ENCODE measurements at regions not wholly inside any gene's neighbourhood (a gene's known extent, or its start where the extent isn't known, plus 50 kb on each side); places are given as distances from the start of the nearest gene placed in this dataset.

DNA sequence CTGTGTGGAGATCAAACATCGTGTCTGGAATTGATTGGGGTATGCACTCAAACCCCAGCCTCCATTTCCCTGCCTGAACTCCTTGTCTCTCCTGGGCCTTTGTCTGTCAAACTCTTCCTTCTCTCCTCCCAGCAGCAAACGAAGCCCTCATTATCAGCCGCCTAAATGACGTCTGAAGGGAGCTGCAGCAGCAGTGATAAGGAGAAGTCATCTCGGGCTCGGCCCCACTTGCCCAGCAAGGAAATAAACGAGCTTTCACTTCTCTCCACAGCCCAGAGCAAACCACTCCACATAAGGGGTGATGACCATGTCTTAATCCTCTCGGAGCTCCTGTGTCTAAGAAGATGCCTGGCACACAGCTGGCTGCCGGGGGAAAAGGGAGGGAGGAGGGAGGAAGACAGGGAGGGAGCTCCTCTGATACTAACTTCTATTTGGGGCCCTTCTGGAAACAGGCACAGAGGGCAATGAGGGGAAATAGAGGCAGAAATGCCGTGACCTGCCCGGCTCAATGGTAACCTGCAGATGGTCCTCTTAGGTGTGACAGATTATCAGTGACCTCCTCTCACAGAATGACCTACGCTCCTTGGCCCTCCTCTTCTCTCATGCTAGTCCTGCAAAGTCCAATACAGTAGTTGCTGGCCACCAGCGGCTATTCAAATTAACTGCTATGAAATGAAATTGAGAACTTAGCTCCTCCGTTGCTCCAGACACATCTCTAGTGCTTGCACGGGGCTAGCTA lies 100.4 kb downstream of the PXDC1 start:
- Mint-ChIP-seq H3K9me3 (no peaks in the 10 kb centered on the region), H3K4me3 (no peak overlapping the region), H3K27ac (no peak overlapping the region), H3K36me3 (peaks cover 1% of the 10 kb centered on the region), H3K4me1 (peaks cover 0 to 3% (median 0%) of the 10 kb centered on the region in 3 donors), H3K27me3 (peaks cover 7% of the 10 kb centered on the region)

DNA sequence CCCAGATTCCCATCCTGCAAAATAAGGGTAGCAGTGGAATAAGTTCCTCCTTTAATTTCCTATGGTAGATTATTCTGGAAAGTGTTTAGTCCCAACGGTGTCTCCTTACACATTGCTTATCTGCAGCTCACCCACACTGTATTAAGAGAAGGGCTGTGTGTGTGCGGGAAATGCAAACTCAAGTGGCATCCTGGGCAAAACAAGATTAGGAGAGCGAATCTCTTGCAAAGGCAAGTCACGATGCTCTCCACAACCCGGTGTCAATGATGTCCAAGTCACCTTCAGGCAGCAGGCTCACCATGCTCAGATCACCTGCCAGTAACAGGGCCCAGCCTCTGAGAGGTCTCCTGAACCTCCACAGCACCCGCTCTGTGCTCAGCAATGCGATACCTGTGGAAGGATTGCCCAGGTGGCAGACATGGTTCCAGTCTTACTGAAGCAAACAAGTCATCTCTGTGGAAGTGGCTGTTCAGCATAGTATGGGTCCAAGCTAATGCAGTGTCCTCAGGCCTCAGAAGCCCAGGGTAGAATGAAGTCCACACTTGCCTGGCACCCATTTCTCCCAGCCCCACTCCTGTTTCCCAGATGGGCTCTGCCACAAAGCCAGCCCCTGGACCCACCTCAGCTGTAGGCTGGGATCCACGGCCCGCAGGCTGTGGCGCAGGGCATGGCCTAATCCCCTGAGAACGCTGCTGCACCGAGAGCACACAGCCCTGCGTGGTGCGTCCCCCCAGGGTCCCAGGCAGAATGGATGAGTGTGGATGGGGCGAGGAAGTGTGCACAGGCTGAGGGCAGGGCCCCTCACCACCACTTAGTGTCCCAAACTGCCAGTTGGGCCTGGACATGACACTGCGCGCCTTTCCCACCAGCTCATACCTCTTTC lies 101.2 kb downstream of the PXDC1 start:
- Mint-ChIP-seq H3K36me3 (peaks cover 1% of the 10 kb centered on the region), H3K4me3 (no peak overlapping the region), H3K9me3 (no peaks in the 10 kb centered on the region), H3K27ac (no peak overlapping the region), H3K27me3 (peaks cover 7% of the 10 kb centered on the region), H3K4me1 (peaks cover 0 to 3% (median 0%) of the 10 kb centered on the region in 3 donors)

DNA sequence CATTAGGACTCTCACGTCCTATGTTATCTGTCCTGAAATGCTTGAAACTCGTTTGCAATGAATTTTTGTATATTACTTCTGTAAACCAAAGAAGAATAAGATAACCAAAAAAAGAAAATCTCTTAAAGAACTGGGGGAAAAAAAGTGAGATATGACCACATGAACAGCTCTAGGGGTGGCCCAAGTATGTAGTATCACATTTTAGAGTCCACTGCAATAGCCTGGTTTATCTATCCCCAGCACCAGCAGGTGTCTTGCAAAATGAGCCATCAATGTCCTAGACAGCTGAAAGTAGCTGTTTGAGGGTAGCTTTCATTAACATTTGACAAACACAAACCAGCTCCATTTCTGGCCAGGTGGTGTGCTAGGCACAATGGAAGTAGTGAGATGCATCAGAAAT lies 102.8 kb downstream of the PXDC1 start:
- Mint-ChIP-seq H3K4me1 (peaks cover 0 to 3% (median 0%) of the 10 kb centered on the region in 3 donors), H3K27me3 (peaks cover 7% of the 10 kb centered on the region), H3K27ac (peak overlapping the region in 1 of 3 donors; percentile 35), H3K4me3 (no peak overlapping the region), H3K9me3 (no peaks in the 10 kb centered on the region), H3K36me3 (peaks cover 1% of the 10 kb centered on the region)

DNA sequence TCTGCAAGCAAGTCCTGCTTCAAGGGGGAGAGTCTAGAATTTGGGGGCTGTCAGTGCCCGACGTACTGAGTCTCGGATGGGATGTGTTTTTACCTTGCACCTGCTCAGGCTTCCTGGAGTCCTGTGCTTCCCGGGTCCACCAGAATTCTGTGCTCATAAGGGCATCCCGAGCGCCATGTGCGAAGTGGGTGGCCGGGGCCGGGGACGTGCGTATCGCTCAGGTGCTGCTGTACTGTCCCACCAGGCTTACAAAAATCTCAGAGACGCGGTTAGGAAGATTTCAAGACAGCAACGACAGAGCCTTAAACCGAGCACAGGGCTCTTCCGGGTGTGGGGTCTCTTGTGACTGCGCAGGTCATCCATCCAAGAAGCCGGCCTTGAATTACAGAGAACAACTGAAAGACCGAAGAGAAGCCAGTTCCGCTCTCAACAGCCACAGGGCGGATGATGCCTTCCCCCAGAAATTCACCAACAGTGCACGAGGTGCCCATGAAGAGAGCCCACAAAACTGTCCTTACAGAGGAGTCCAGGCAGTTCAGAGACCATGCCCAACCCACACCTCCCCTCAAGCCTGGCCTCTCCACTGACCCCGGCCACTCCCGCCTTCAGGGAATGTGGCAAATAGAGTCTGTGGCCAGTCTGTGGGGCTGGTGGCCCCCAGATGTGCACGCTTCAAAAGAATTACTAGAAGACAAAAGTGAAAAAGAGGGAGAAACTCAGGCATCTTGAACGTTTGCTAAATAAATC lies 104.7 kb downstream of the PXDC1 start:
- Mint-ChIP-seq H3K27ac (no peak overlapping the region), H3K27me3 (peaks cover 6% of the 10 kb centered on the region), H3K9me3 (peaks cover 0 to 4% (median 0%) of the 10 kb centered on the region in 3 donors), H3K4me3 (no peak overlapping the region), H3K36me3 (peaks cover 1% of the 10 kb centered on the region), H3K4me1 (peaks cover 0 to 2% (median 0%) of the 10 kb centered on the region in 3 donors)

DNA sequence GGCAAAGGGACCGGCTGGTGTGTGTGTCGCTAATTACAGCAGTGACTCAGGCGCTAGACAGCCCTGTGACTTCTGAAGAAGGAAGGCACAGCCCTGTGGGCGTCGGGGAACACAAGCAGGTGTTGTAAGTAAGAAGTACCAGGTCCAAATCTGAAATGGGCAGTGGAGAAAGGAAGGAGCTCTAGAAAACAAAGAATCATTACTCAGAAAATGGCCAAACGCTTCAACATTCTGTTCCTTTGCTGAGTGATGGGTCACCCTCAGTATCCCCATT lies 106.8 kb downstream of the PXDC1 start:
- no peaks in the 10 kb centered on the region for H3K36me3 Mint-ChIP-seq
- no peak overlapping the region for H3K27ac Mint-ChIP-seq
- H3K4me1 Mint-ChIP-seq, result no peaks in the 10 kb centered on the region
- H3K27me3 Mint-ChIP-seq, result peaks cover 4% of the 10 kb centered on the region
- peaks cover under 1 to 4% (median 2%) of the 10 kb centered on the region in 3 donors for H3K9me3 Mint-ChIP-seq
- no peak overlapping the region for H3K4me3 Mint-ChIP-seq

DNA sequence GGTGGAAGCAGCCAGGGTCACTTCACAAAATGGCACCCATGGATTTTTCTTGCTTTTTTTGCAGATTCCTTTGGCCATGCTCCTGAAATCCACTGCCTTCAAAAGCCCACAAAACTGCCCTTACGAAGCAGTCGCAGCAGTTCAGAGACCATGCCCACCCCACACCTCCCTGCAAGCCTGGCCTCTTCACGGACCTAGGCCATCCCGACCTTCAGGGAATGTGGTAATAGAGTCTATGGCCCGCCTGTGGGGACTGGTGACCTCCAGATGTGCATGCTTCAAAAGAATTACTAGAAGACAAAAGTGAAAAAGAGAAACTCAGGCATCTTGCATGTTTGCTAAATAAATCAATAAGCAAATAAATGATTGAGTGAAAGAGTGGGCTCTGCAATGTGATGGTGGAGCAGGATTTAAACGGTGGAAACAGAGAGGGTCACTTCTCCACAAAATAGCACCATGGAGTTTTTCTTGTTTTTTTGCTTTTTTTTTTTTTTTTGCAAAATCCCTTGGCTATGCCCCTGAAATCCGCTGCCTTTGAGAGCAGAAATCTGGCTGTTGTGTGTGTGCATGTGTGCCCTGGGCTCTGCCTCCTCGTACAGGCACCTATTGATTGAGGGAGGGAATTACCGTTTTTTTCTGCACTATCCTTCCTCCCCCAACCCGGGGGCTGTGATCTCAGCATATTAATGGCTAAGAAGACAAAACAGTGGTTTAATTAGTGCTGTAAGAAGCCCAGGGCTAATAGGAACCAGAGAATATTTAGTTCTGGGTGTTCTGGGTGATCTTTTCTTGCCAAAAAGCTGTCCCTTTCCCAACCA lies 107.4 kb downstream of the PXDC1 start:
- H3K4me1 Mint-ChIP-seq, result no peaks in the 10 kb centered on the region
- H3K27ac Mint-ChIP-seq, result no peak overlapping the region
- H3K4me3 Mint-ChIP-seq, result no peak overlapping the region
- H3K27me3 Mint-ChIP-seq, result peaks cover 9% of the 10 kb centered on the region
- no peaks in the 10 kb centered on the region for H3K36me3 Mint-ChIP-seq
- H3K9me3 Mint-ChIP-seq, result peaks cover 2 to 4% (median 2%) of the 10 kb centered on the region in 3 donors

DNA sequence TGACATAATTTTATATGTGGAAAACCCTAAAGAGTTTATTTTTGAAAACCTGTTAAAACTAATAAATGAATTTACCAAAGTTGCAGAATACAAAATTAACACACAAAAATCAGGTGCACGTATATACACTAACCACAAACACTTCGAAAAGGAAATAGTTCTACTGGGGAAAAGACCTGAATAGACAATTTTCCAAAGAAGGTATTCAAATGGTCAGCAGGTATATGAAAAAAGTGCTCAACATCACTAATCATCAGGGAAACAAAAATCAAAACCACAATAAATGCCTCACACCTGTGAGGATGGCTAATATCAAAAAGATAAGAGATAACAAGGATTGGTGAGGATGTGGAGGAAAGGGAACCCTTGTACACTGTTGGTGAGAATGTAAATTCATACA lies 110.6 kb downstream of the PXDC1 start:
- Mint-ChIP-seq H3K36me3 (no peaks in the 10 kb centered on the region), H3K27me3 (peaks cover 14% of the 10 kb centered on the region), H3K4me1 (no peaks in the 10 kb centered on the region), H3K27ac (no peak overlapping the region), H3K9me3 (peaks cover 2 to 8% (median 8%) of the 10 kb centered on the region in 3 donors), H3K4me3 (no peak overlapping the region)

DNA sequence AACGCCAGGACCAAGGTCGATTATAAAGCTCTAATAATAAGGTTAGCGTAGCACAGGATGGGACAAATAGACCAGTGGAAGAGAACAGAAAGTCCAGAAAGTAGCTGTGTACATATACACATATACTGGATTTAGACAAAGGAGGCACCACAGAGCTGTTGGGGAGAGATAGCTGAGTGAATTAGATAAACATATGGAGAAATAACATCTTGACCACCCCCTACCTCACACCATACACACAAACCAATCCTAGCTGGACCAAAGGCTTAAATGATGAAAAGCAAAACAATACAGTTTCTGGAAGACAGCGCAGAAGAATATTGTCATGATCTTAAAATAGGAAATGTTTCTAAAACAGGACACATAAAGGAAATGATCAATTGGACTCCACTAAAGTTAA lies 112.9 kb downstream of the PXDC1 start:
- no peaks in the 10 kb centered on the region for H3K4me1 Mint-ChIP-seq
- H3K27me3 Mint-ChIP-seq, result peaks cover 14% of the 10 kb centered on the region
- H3K36me3 Mint-ChIP-seq, result no peaks in the 10 kb centered on the region
- no peak overlapping the region for H3K27ac Mint-ChIP-seq
- no peak overlapping the region for H3K4me3 Mint-ChIP-seq
- H3K9me3 Mint-ChIP-seq, result peaks cover 2 to 8% (median 8%) of the 10 kb centered on the region in 3 donors

DNA sequence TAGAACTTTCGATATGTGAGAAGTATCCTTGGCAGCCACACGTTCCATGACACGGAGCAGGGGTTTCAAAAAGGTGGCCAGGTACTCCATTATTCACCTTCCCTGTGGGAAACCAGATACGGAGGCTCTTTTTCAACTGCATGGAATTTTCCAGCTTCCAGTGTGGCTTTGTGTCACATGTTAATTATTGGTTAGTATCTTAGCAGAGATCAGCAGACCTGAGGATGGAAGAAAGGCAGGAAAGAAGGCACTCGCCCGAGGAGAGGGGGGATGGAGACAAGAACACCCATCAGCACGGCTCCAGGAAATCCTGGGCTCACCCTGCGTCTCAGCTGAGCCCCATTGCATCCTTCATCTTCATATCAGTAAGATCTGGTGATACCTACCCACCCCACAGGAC lies 115.5 kb downstream of the PXDC1 start:
- peaks cover 12% of the 10 kb centered on the region for H3K27me3 Mint-ChIP-seq
- H3K27ac Mint-ChIP-seq, result no peak overlapping the region
- peaks cover 2 to 5% (median 4%) of the 10 kb centered on the region in 3 donors for H3K9me3 Mint-ChIP-seq
- no peak overlapping the region for H3K4me3 Mint-ChIP-seq
- no peaks in the 10 kb centered on the region for H3K4me1 Mint-ChIP-seq
- H3K36me3 Mint-ChIP-seq, result no peaks in the 10 kb centered on the region

DNA sequence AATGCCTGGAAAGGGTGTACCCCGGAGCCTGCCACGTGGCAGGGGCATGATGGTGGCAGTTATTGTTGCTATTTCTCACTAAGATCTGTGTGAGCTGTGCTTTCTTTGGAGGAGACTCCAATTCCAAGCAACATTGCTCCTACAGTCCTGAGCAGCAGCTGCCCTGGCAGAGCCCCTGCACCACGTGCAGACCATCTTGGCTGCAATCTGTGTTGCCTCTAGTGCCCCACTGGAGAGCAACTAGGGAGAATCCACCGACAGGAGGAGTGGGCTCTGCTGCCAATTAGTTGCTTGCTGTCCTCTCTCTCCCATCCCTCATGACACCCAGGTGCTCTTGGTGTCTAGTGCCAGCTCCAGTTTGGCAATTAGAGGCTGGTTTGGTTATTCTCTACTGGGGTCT lies 116.0 kb downstream of the PXDC1 start:
- Mint-ChIP-seq H3K9me3 (peaks cover 2 to 5% (median 4%) of the 10 kb centered on the region in 3 donors), H3K27ac (no peak overlapping the region), H3K27me3 (peaks cover 12% of the 10 kb centered on the region), H3K4me3 (no peak overlapping the region), H3K36me3 (no peaks in the 10 kb centered on the region), H3K4me1 (no peaks in the 10 kb centered on the region)

DNA sequence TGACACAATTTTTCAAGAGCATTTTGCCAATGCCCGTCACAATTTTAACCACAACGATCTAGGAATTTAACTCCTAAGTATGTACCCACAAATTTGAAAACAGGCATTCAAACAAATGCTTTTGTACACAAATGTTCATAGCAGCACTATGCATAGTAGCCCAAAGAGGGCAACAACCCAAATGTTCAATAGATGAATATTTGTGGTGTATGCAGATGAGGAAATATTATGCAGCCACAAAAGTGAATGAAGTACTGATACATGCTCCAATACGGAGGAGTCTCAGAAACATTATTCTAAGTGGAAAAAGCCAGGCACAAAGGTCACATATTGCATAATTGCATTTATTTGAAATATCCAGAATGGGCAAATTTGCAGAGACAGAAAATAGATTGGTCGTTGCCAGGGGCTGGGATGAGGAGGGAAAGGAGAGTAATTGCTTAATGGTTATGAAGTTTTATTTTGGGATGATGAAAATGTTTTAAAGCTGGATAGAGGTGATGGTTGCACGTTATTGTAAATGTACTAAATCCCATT lies 117.2 kb downstream of the PXDC1 start:
- Mint-ChIP-seq H3K9me3 (peaks cover 0 to 5% (median 4%) of the 10 kb centered on the region in 3 donors), H3K27ac (no peak overlapping the region), H3K4me1 (no peaks in the 10 kb centered on the region), H3K27me3 (peaks cover 13% of the 10 kb centered on the region), H3K36me3 (no peaks in the 10 kb centered on the region), H3K4me3 (no peak overlapping the region)

DNA sequence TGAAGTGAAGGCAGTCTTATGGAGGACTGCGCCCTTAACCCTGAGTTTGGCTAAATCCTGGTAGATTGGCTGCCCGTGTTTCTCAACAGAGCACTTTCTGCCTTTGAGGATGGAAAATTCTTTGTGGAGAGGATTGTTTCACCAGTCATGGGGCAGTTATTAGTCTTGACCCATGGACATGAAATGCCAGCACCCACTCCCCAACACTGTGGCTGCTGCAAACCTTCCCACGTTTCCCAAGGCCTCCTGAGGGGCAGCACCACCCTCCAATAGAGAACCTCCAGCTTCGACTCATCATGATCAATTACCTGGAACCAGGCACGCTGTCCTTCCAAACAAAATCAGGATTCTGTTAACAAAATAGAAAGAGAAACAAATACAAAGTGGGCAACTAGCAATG lies 117.8 kb downstream of the PXDC1 start:
- no peaks in the 10 kb centered on the region for H3K4me1 Mint-ChIP-seq

DNA sequence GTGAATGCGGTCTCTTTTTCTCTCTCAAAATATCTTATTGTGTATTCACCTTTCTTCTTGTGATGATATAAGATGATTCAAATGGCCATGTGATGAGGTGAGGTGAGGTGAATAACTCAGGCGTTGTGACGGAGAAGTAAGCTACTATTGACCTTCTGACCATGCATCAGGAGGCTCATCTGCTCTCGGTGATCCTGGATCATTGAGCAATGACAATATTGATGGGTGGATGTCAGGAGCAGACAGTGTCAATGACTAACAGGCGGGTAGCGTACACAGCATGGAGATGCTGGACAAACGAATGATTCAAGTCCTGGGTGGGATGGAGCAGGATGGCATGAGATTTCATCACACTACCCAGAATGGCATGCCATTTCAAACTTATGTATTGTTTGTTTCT lies 119.6 kb downstream of the PXDC1 start:
- H3K4me3 Mint-ChIP-seq, result no peak overlapping the region
- no peaks in the 10 kb centered on the region for H3K4me1 Mint-ChIP-seq
- H3K27ac Mint-ChIP-seq, result no peak overlapping the region
- H3K36me3 Mint-ChIP-seq, result no peaks in the 10 kb centered on the region
- H3K9me3 Mint-ChIP-seq, result no peaks in the 10 kb centered on the region
- peaks cover 20% of the 10 kb centered on the region for H3K27me3 Mint-ChIP-seq

More for the DNA sequence above, 117.8 kb downstream of the PXDC1 start:
- H3K27ac Mint-ChIP-seq, result no peak overlapping the region
- no peak overlapping the region for H3K4me3 Mint-ChIP-seq
- H3K27me3 Mint-ChIP-seq, result peaks cover 11% of the 10 kb centered on the region
- H3K36me3 Mint-ChIP-seq, result no peaks in the 10 kb centered on the region
- peaks cover 0 to 4% (median 3%) of the 10 kb centered on the region in 3 donors for H3K9me3 Mint-ChIP-seq

DNA sequence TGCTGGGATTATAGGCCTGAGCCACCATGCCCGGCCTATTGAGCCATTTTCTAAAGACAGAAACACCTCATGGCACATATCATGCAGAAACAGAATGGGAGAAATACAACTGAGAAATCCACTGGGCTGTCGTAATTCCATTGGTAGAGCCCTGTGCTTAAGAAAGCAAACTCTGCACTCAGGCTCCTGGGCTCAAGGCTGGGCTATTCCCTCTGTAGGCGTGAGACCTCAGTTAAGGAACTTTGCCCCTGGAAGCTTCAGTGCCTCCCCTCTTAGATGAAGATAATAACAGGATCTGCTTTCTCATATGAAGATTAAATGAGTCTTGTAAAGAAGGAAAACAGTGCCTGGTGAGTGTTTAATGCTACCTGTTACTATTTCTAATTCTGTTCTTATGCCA lies 120.3 kb downstream of the PXDC1 start:
- no peaks in the 10 kb centered on the region for H3K9me3 Mint-ChIP-seq
- no peaks in the 10 kb centered on the region for H3K4me1 Mint-ChIP-seq
- H3K36me3 Mint-ChIP-seq, result no peaks in the 10 kb centered on the region
- H3K27me3 Mint-ChIP-seq, result peaks cover 19% of the 10 kb centered on the region
- no peak overlapping the region for H3K4me3 Mint-ChIP-seq
- no peak overlapping the region for H3K27ac Mint-ChIP-seq

All from IgD-negative memory B cell (primary cell).